A172 (cell line): ENCODE measurements at regions not wholly inside any gene's neighbourhood (a gene's known extent, or its start where the extent isn't known, plus 50 kb on each side); places are given as distances from the start of the nearest gene placed in this dataset.

Experiments
- DNase-seq: peaks from one replicate; pipeline ENCODE4 v3.0.0-alpha.2; 2015; ENCODE audit warnings: low spot score

- DNase-seq: no peak
These were observed 228.2 kb downstream of the BCL11B start for GRCh38 chr14:99043756-99044155.

- no peak for DNase-seq
These were observed 224.5 kb downstream of the BCL11B start for GRCh38 chr14:99047441-99048031.

GRCh38 chr14:99050309-99050708 is 221.7 kb downstream of the BCL11B start:
- no peak for DNase-seq

- DNase-seq: no peak
These were observed 219.5 kb downstream of the BCL11B start for GRCh38 chr14:99052467-99052866.

- no peak for DNase-seq
These were observed 217.0 kb downstream of the BCL11B start for GRCh38 chr14:99055019-99055418.

- no peak for DNase-seq
These were observed 216.2 kb downstream of the BCL11B start for GRCh38 chr14:99055816-99056215.

- DNase-seq: no peak
These were observed 214.4 kb downstream of the BCL11B start for GRCh38 chr14:99057576-99058083.

- no peak for DNase-seq
These were observed 213.5 kb downstream of the BCL11B start for GRCh38 chr14:99058542-99058941.

- no peak for DNase-seq
These were observed 209.8 kb downstream of the BCL11B start for GRCh38 chr14:99062216-99062615.

- no peak for DNase-seq
These were observed 209.1 kb downstream of the BCL11B start for GRCh38 chr14:99062772-99063418.

- DNase-seq: no peak
These were observed 208.3 kb downstream of the BCL11B start for GRCh38 chr14:99063620-99064225.

- DNase-seq: no peak
These were observed 207.6 kb downstream of the BCL11B start for GRCh38 chr14:99064262-99064954.

GRCh38 chr14:99065551-99065950 is 206.4 kb downstream of the BCL11B start:
- no peak for DNase-seq

GRCh38 chr14:99066378-99066777 is 205.6 kb downstream of the BCL11B start:
- no peak for DNase-seq

GRCh38 chr14:99067141-99067920 is 204.7 kb downstream of the BCL11B start:
- DNase-seq: no peak

GRCh38 chr14:99067927-99068326 is 204.1 kb downstream of the BCL11B start:
- DNase-seq: no peak

GRCh38 chr14:99069946-99070345 is 202.1 kb downstream of the BCL11B start:
- no peak for DNase-seq

- no peak for DNase-seq
These were observed 199.6 kb downstream of the BCL11B start for GRCh38 chr14:99072433-99072832.

- no peak for DNase-seq
These were observed 199.0 kb downstream of the BCL11B start for GRCh38 chr14:99072956-99073355.

GRCh38 chr14:99073431-99073830 is 198.6 kb downstream of the BCL11B start:
- no peak for DNase-seq

GRCh38 chr14:99075061-99075460 is 196.9 kb downstream of the BCL11B start:
- no peak for DNase-seq
